OCI-LY7 (cell line): ENCODE measurements at regions not wholly inside any gene's neighbourhood (a gene's known extent, or its start where the extent isn't known, plus 50 kb on each side); places are given as distances from the start of the nearest gene placed in this dataset.

Source experiments
- BruUV-seq: library from RNA; stranded (reverse); fragments of 400-500 nt; replicated peaks from 2 replicates; lab custom pipeline; 2021; lab: Mats Ljungman, UMichigan
- CTCF ChIA-PET: fragments of 300-600 bp; sonication (Branson Sonifier 250); formaldehyde crosslinking; loops from one replicate; lab custom pipeline; 2022; ENCODE audit warnings: antibody characterized with exemption; ENCODE audit not compliant: unreplicated experiment; lab: Charles Lee
- POLR2A ChIA-PET: fragments of 300-600 bp; sonication (Branson Sonifier 250); formaldehyde crosslinking; loops from one replicate; lab custom pipeline; 2022; ENCODE audit warnings: antibody characterized with exemption; lab: Charles Lee
- DNase-seq: peaks from one replicate; pipeline ENCODE4 v3.0.0-alpha.2; 2015; ENCODE audit warnings: low spot score
- H2AFZ ChIP-seq: fragments of 200-600 bp; sonication (generic), shearing (Covaris generic); 2 replicates; pipeline ENCODE4 v1.6.1; 2014; ENCODE audit warnings: mild to moderate bottlenecking, antibody characterized with exemption, low read length, moderate library complexity
- H3K27ac ChIP-seq: fragments of 200-600 bp; sonication (generic); 2 replicates; pipeline ENCODE4 v1.5.1; 2014; ENCODE audit warnings: mixed run types, low read depth, mild to moderate bottlenecking, moderate library complexity, low read length, inconsistent platforms; ENCODE audit not compliant: poor library complexity, severe bottlenecking
- H3K36me3 ChIP-seq: fragments of 200-600 bp; sonication (generic); 2 replicates; pipeline ENCODE4 v1.6.1; 2014; ENCODE audit warnings: mild to moderate bottlenecking, antibody characterized with exemption, low read length, moderate library complexity, mixed read lengths; ENCODE audit not compliant: insufficient read depth
- H3K4me1 ChIP-seq: fragments of 200-600 bp; sonication (generic); 2 replicates; pipeline ENCODE4 v1.5.1; 2014; ENCODE audit warnings: mild to moderate bottlenecking, low read length; ENCODE audit not compliant: insufficient read depth, poor library complexity, severe bottlenecking
- H3K4me2 ChIP-seq: fragments of 200-600 bp; sonication (generic); 2 replicates; pipeline ENCODE4 v1.6.1; 2014; ENCODE audit warnings: mild to moderate bottlenecking, low read length
- H3K4me3 ChIP-seq: fragments of 200-600 bp; sonication (generic); 2 replicates; pipeline ENCODE4 v1.5.1; 2014; ENCODE audit warnings: mild to moderate bottlenecking, low read depth, low read length; ENCODE audit not compliant: poor library complexity, severe bottlenecking
- H3K79me2 ChIP-seq: fragments of 200-600 bp; sonication (generic); 2 replicates; pipeline ENCODE4 v1.6.1; 2016; ENCODE audit warnings: low read depth, mild to moderate bottlenecking, low read length, moderate library complexity, mixed read lengths; ENCODE audit not compliant: insufficient read depth
- H3K9me2 ChIP-seq: fragments of 200-600 bp; sonication (generic); 2 replicates; pipeline ENCODE4 v1.6.1; 2016; ENCODE audit warnings: mild to moderate bottlenecking, low read length, mixed read lengths; ENCODE audit not compliant: insufficient read depth
- H3K9me3 ChIP-seq: fragments of 200-600 bp; sonication (generic); 2 replicates; pipeline ENCODE4 v1.6.1; 2014; ENCODE audit warnings: mild to moderate bottlenecking, mixed run types, low read length, mixed read lengths
- H4K20me1 ChIP-seq: fragments of 200-600 bp; sonication (generic); 2 replicates; pipeline ENCODE4 v1.6.1; 2014; ENCODE audit warnings: mild to moderate bottlenecking, antibody characterized with exemption, low read length, moderate library complexity, mixed read lengths; ENCODE audit not compliant: insufficient read depth
- CTCF ChIP-seq: fragments of 200-600 bp; sonication (generic); conservative IDR thresholded peaks from 2 replicates; pipeline ENCODE4 v1.5.1; 2014; ENCODE audit warnings: mild to moderate bottlenecking, antibody characterized with exemption, low read length, moderate library complexity, mixed read lengths
- EZH2phosphoT487 ChIP-seq: fragments of 200-600 bp; sonication (generic); IDR thresholded peaks from 2 replicates; pipeline ENCODE4 v1.6.1; 2018; ENCODE audit warnings: low read depth, borderline replicate concordance, mild to moderate bottlenecking, mixed run types, antibody characterized with exemption, low read length, moderate library complexity, mixed read lengths
- intact Hi-C: fragments of 100-400 bp; cut with micrococcal nuclease; formaldehyde crosslinking; loops from one replicate; pipeline ENCODE4 v1.10.0; 2022; ENCODE audit not compliant: unreplicated experiment

- Histone ChIP-seq H3K4me1 (no peaks in the 10 kb centered on the region), H3K4me2 (no peak overlapping the region), H3K79me2 (no peaks in the 10 kb centered on the region), H2AFZ (no peak overlapping the region), H3K27ac (no peak overlapping the region), H4K20me1 (no peaks in the 10 kb centered on the region), H3K4me3 (no peak overlapping the region), H3K36me3 (no peaks in the 10 kb centered on the region), H3K9me3 (no peaks in the 10 kb centered on the region), H3K9me2 (no peaks in the 10 kb centered on the region)
- DNase-seq, result no peak
- POLR2A ChIA-PET, result no interaction called here
- intact Hi-C loops, result no loop called here
- CTCF ChIA-PET, result no interaction called here
- TF ChIP-seq CTCF (no peak), EZH2phosphoT487 (no peak)
- no TSS peak for BruUV-seq
These were observed 225.0 kb upstream of the EXOC2 start for GRCh38 chr6:917939-918338.

GRCh38 chr6:917296-917695 lies 224.4 kb upstream of the EXOC2 start:
- no peaks in the 10 kb centered on the region for H3K4me1 ChIP-seq
- CTCF ChIA-PET, result no interaction called here
- H4K20me1 ChIP-seq, result no peaks in the 10 kb centered on the region
- no peaks in the 10 kb centered on the region for H3K36me3 ChIP-seq
- no peaks in the 10 kb centered on the region for H3K9me3 ChIP-seq
- DNase-seq, result no peak
- no peaks in the 10 kb centered on the region for H3K79me2 ChIP-seq
- H3K4me3 ChIP-seq, result no peak overlapping the region
- POLR2A ChIA-PET, result interaction anchor here (0.5 kb wide), 1 partner anchor 22 kb away, joined by 7 read pairs; no protein-coding TSS in a partner anchor
- no TSS peak for BruUV-seq
- H3K4me2 ChIP-seq, result no peak overlapping the region
- intact Hi-C loops, result no loop called here
- TF ChIP-seq CTCF (no peak), EZH2phosphoT487 (no peak)
- no peak overlapping the region for H3K27ac ChIP-seq
- no peaks in the 10 kb centered on the region for H3K9me2 ChIP-seq
- H2AFZ ChIP-seq, result no peak overlapping the region

GRCh38 chr6:916131-916530 lies 223.2 kb upstream of the EXOC2 start:
- Histone ChIP-seq H3K79me2 (no peaks in the 10 kb centered on the region), H4K20me1 (no peaks in the 10 kb centered on the region), H3K9me2 (no peaks in the 10 kb centered on the region), H2AFZ (no peak overlapping the region), H3K27ac (no peak overlapping the region), H3K9me3 (no peaks in the 10 kb centered on the region), H3K36me3 (no peaks in the 10 kb centered on the region), H3K4me1 (no peaks in the 10 kb centered on the region), H3K4me3 (no peak overlapping the region), H3K4me2 (no peak overlapping the region)
- no TSS peak for BruUV-seq
- no peak for TF ChIP-seq CTCF
- TF ChIP-seq EZH2phosphoT487, result no peak
- DNase-seq, result no peak
- POLR2A ChIA-PET, result interaction anchor here (0.6 to 0.9 kb wide), 3 partner anchors 18 to 205 kb away, joined by 3 read pairs; no protein-coding TSS in a partner anchor
- CTCF ChIA-PET, result interaction anchor here (0.6 kb wide), 1 partner anchor 9 kb away, joined by 3 read pairs; no protein-coding TSS in a partner anchor
- intact Hi-C loops, result no loop called here
